HepG2 (cell line): ENCODE measurements at regions not wholly inside any gene's neighbourhood (a gene's known extent, or its start where the extent isn't known, plus 50 kb on each side); places are given as distances from the start of the nearest gene placed in this dataset.

Source experiments
- ARID3A ChIP-seq: IDR thresholded peaks from 2 replicates; pipeline ENCODE4 v1.6.1; 2012; ENCODE audit warnings: low read depth, low read length, improper control_type of control experiment
- ATF6 ChIP-seq: sonication (generic); formaldehyde crosslinking; conservative IDR thresholded peaks from 2 replicates; pipeline ENCODE4 v1.4.0; 2020; ENCODE audit warnings: missing genetic modification reagents
- CREM ChIP-seq, 2 experiments: sonication (generic) in 1 of 2; formaldehyde crosslinking in 1 of 2; IDR thresholded peaks; 2 replicates each; pipeline versions ENCODE4 v1.4.0 to v1.6.1; 2016 to 2020; ENCODE audit warnings: antibody characterized with exemption in 1 of 2, mild to moderate bottlenecking in 1 of 2, missing genetic modification reagents in 1 of 2
- CTCF ChIP-seq: sonication (generic); formaldehyde crosslinking; IDR thresholded peaks from 2 replicates; pipeline ENCODE4 v1.5.0; 2020; ENCODE audit warnings: mild to moderate bottlenecking, missing genetic modification reagents, moderate library complexity
- GATA4 ChIP-seq: sonication (generic); IDR thresholded peaks from 2 replicates; pipeline ENCODE4 v1.6.1; 2016; ENCODE audit warnings: antibody characterized with exemption, low read depth, borderline replicate concordance
- GMEB1 ChIP-seq: sonication (generic); formaldehyde crosslinking; IDR thresholded peaks from 2 replicates; pipeline ENCODE4 v1.5.1; 2020; ENCODE audit warnings: missing genetic modification reagents, mild to moderate bottlenecking, borderline replicate concordance
- JUN ChIP-seq: sonication (generic); formaldehyde crosslinking; IDR thresholded peaks from 2 replicates; pipeline ENCODE4 v1.4.0; 2020; ENCODE audit warnings: mild to moderate bottlenecking, missing genetic modification reagents
- POGZ ChIP-seq: sonication (generic); formaldehyde crosslinking; IDR thresholded peaks from 2 replicates; pipeline ENCODE4 v1.4.0; 2020; ENCODE audit warnings: mild to moderate bottlenecking, missing genetic modification reagents
- POLR2AphosphoS5 ChIP-seq: IDR thresholded peaks from 2 replicates; pipeline ENCODE4 v1.6.1; 2012; ENCODE audit warnings: low read depth, low read length
- SOX6 ChIP-seq, 2 experiments: fragments of 450-650 bp in 1 of 2; sonication (generic) in 1 of 2; formaldehyde crosslinking in 1 of 2; IDR thresholded peaks; 2 replicates each; pipeline versions ENCODE4 v1.4.0 to v1.6.1; 2017 to 2020; ENCODE audit warnings: antibody characterized with exemption in 1 of 2, mild to moderate bottlenecking in 1 of 2, missing genetic modification reagents in 1 of 2
- USF2 ChIP-seq, 2 experiments: sonication (generic) in 1 of 2; formaldehyde crosslinking in 1 of 2; IDR thresholded peaks; 2 replicates each; pipeline versions ENCODE4 v1.5.1 to v1.6.1; 2011 to 2020; ENCODE audit warnings: borderline replicate concordance in 1 of 2, low read depth in 1 of 2, low read length in 1 of 2, mild to moderate bottlenecking in 1 of 2, missing genetic modification reagents in 1 of 2, moderate library complexity in 1 of 2
- ZNF431 ChIP-seq: sonication (generic); formaldehyde crosslinking; IDR thresholded peaks from 2 replicates; pipeline ENCODE4 v1.9.0; 2022; ENCODE audit warnings: missing genetic modification reagents, low read depth, mild to moderate bottlenecking, borderline replicate concordance
- ZNF441 ChIP-seq: sonication (generic); formaldehyde crosslinking; IDR thresholded peaks from 2 replicates; pipeline ENCODE4 v1.7.0; 2021; ENCODE audit warnings: missing genetic modification reagents, borderline replicate concordance

GRCh38 chr2:239695106-239695727 is 294.4 kb upstream of the HDAC4 start:
- TF ChIP-seq CREM (IDR thresholded peaks at IDR 0.05), result no peak
- TF ChIP-seq CREM (CRISPR knock-in tag; IDR thresholded peaks at IDR 0.05), result no peak
- no peak for TF ChIP-seq CTCF (CRISPR knock-in tag)
- no peak for TF ChIP-seq POGZ
- no peak for TF ChIP-seq ZNF431 (CRISPR knock-in tag)
- no peak for TF ChIP-seq POLR2AphosphoS5
- TF ChIP-seq ARID3A, result no peak
- TF ChIP-seq USF2 (IDR thresholded peaks at IDR 0.05; ENCODE audit: low read depth, low read length), result no peak
- TF ChIP-seq USF2 (CRISPR knock-in tag; IDR thresholded peaks at IDR 0.05; ENCODE audit: borderline replicate concordance), result no peak
- TF ChIP-seq JUN (CRISPR knock-in tag), result no peak
- TF ChIP-seq SOX6 (IDR thresholded peaks at IDR 0.05), result no peak
- TF ChIP-seq SOX6 (CRISPR knock-in tag; IDR thresholded peaks at IDR 0.05), result no peak
- TF ChIP-seq GATA4, result no peak
- TF ChIP-seq ATF6 (CRISPR knock-in tag), result no peak
- no peak for TF ChIP-seq ZNF441 (CRISPR knock-in tag)
- TF ChIP-seq GMEB1 (CRISPR knock-in tag), result no peak
